WTC11 (cell line): ENCODE measurements at regions not wholly inside any gene's neighbourhood (a gene's known extent, or its start where the extent isn't known, plus 50 kb on each side); places are given as distances from the start of the nearest gene placed in this dataset.

Source experiments
- ATAC-seq: fragments of 200-7000 bp; cut with Tn5 transposase; 2 replicates; pipeline ENCODE4 v1.10.0; 2021; ENCODE audit warnings: mild to moderate bottlenecking, moderate library complexity
- CTCF ChIA-PET: fragments of 300-600 bp; sonication (Branson Sonifier 250); formaldehyde crosslinking; loops from one replicate; lab custom pipeline; 2021; ENCODE audit warnings: antibody characterized with exemption; lab: Charles Lee
- POLR2A ChIA-PET: fragments of 350-600 bp; sonication (Branson Sonifier 250); formaldehyde crosslinking; loops from one replicate; lab custom pipeline; 2021; ENCODE audit warnings: antibody characterized with exemption; lab: Charles Lee
- DNase-seq: peaks from one replicate; pipeline ENCODE4 v3.0.0; 2021; ENCODE audit warnings: low spot score
- H3K27ac Mint-ChIP-seq: 2 replicates; pipeline ENCODE4 v1.8.0; 2021; ENCODE audit warnings: mixed read lengths
- H3K27me3 Mint-ChIP-seq: 2 replicates; pipeline ENCODE4 v1.8.0; 2021; ENCODE audit warnings: low read depth, mild to moderate bottlenecking, moderate library complexity, mixed read lengths
- H3K36me3 Mint-ChIP-seq: 2 replicates; pipeline ENCODE4 v1.8.0; 2021; ENCODE audit warnings: mixed read lengths
- H3K4me1 Mint-ChIP-seq: 2 replicates; pipeline ENCODE4 v1.8.0; 2022; ENCODE audit warnings: mixed read lengths
- H3K4me3 Mint-ChIP-seq: 2 replicates; pipeline ENCODE4 v1.8.0; 2021; ENCODE audit warnings: mild to moderate bottlenecking, moderate library complexity, mixed read lengths
- H3K9me3 Mint-ChIP-seq: 2 replicates; pipeline ENCODE4 v1.8.0; 2021; ENCODE audit warnings: mixed read lengths
- CREB1 ChIP-seq: sonication (generic); formaldehyde crosslinking; IDR thresholded peaks from 2 replicates; pipeline ENCODE4 v1.8.0; 2023; ENCODE audit warnings: mild to moderate bottlenecking, missing genetic modification reagents
- CREM ChIP-seq: sonication (generic); formaldehyde crosslinking; IDR thresholded peaks from 2 replicates; pipeline ENCODE4 v1.8.1; 2022; ENCODE audit warnings: mild to moderate bottlenecking, missing genetic modification reagents, moderate library complexity
- GTF2I ChIP-seq: fragments of 250-450 bp; sonication (Bioruptor Pico); conservative IDR thresholded peaks from 2 replicates; pipeline ENCODE4 v1.4.0; 2021; ENCODE audit warnings: mild to moderate bottlenecking
- MYBL2 ChIP-seq: sonication (generic); formaldehyde crosslinking; IDR thresholded peaks from 2 replicates; pipeline ENCODE4 v1.8.1; 2023; ENCODE audit warnings: mild to moderate bottlenecking, moderate library complexity, missing genetic modification reagents
- TEAD1 ChIP-seq: sonication (generic); formaldehyde crosslinking; IDR thresholded peaks from 2 replicates; pipeline ENCODE4 v1.8.0; 2022; ENCODE audit warnings: mild to moderate bottlenecking, missing genetic modification reagents
- ZNF671 ChIP-seq: fragments of 250-450 bp; sonication (Bioruptor Pico); IDR thresholded peaks from 2 replicates; pipeline ENCODE4 v1.8.0; 2021; ENCODE audit warnings: mild to moderate bottlenecking
- TF ChIP-seq, protein P1 (sequence below): sonication (generic); formaldehyde crosslinking; IDR thresholded peaks from 2 replicates; pipeline ENCODE4 v1.8.1; 2022; ENCODE audit warnings: mild to moderate bottlenecking, missing genetic modification reagents, moderate library complexity, borderline replicate concordance
- TF ChIP-seq, protein P2 (sequence below): sonication (generic); formaldehyde crosslinking; IDR thresholded peaks from 2 replicates; pipeline ENCODE4 v1.8.0; 2022; ENCODE audit warnings: missing genetic modification reagents
- TF ChIP-seq, protein P3 (sequence below): sonication (generic); formaldehyde crosslinking; IDR thresholded peaks from 2 replicates; pipeline ENCODE4 v1.8.0; 2023; ENCODE audit warnings: missing genetic modification reagents, mild to moderate bottlenecking, borderline replicate concordance
- TF ChIP-seq, protein P4 (sequence below): sonication (generic); formaldehyde crosslinking; IDR thresholded peaks from 2 replicates; pipeline ENCODE4 v1.8.1; 2022; ENCODE audit warnings: low read depth, mild to moderate bottlenecking, moderate library complexity, missing genetic modification reagents, borderline replicate concordance
- TF ChIP-seq, protein P5 (sequence below): fragments of 250-450 bp; sonication (Bioruptor Pico); IDR thresholded peaks from 2 replicates; pipeline ENCODE4 v1.9.0; 2021; ENCODE audit warnings: mild to moderate bottlenecking
- TF ChIP-seq, protein P6 (sequence below): sonication (generic); formaldehyde crosslinking; conservative IDR thresholded peaks from 2 replicates; pipeline ENCODE4 v1.8.1; 2022; ENCODE audit warnings: mild to moderate bottlenecking, missing genetic modification reagents

DNA sequence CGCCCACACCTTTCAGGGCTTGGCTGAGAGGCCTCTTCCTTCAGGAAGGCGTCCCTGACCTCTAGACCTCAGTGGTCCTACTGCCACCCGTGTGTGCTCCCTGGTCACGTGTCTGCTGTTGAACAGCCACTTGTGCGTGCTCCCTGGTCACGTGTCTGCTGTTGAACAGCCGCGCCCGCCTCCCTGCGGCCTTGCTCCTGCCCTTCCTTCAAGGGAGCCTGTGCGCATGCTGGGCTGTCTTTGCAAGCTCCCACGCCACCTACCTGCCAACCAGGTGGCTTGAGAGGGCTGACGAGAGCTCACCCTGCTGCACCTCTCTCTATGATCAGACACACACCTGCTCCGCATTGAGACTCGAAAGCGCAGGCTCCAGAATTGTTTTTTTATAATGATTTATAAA, 179.3 kb downstream of the BMP7 start (continued):
- TF ChIP-seq, protein P1, sequence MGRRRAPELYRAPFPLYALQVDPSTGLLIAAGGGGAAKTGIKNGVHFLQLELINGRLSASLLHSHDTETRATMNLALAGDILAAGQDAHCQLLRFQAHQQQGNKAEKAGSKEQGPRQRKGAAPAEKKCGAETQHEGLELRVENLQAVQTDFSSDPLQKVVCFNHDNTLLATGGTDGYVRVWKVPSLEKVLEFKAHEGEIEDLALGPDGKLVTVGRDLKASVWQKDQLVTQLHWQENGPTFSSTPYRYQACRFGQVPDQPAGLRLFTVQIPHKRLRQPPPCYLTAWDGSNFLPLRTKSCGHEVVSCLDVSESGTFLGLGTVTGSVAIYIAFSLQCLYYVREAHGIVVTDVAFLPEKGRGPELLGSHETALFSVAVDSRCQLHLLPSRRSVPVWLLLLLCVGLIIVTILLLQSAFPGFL = no peak
- TF ChIP-seq, protein P2, sequence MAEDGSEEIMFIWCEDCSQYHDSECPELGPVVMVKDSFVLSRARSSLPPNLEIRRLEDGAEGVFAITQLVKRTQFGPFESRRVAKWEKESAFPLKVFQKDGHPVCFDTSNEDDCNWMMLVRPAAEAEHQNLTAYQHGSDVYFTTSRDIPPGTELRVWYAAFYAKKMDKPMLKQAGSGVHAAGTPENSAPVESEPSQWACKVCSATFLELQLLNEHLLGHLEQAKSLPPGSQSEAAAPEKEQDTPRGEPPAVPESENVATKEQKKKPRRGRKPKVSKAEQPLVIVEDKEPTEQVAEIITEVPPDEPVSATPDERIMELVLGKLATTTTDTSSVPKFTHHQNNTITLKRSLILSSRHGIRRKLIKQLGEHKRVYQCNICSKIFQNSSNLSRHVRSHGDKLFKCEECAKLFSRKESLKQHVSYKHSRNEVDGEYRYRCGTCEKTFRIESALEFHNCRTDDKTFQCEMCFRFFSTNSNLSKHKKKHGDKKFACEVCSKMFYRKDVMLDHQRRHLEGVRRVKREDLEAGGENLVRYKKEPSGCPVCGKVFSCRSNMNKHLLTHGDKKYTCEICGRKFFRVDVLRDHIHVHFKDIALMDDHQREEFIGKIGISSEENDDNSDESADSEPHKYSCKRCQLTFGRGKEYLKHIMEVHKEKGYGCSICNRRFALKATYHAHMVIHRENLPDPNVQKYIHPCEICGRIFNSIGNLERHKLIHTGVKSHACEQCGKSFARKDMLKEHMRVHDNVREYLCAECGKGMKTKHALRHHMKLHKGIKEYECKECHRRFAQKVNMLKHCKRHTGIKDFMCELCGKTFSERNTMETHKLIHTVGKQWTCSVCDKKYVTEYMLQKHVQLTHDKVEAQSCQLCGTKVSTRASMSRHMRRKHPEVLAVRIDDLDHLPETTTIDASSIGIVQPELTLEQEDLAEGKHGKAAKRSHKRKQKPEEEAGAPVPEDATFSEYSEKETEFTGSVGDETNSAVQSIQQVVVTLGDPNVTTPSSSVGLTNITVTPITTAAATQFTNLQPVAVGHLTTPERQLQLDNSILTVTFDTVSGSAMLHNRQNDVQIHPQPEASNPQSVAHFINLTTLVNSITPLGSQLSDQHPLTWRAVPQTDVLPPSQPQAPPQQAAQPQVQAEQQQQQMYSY (CRISPR knock-in tag) = no peak
- TF ChIP-seq, protein P3, sequence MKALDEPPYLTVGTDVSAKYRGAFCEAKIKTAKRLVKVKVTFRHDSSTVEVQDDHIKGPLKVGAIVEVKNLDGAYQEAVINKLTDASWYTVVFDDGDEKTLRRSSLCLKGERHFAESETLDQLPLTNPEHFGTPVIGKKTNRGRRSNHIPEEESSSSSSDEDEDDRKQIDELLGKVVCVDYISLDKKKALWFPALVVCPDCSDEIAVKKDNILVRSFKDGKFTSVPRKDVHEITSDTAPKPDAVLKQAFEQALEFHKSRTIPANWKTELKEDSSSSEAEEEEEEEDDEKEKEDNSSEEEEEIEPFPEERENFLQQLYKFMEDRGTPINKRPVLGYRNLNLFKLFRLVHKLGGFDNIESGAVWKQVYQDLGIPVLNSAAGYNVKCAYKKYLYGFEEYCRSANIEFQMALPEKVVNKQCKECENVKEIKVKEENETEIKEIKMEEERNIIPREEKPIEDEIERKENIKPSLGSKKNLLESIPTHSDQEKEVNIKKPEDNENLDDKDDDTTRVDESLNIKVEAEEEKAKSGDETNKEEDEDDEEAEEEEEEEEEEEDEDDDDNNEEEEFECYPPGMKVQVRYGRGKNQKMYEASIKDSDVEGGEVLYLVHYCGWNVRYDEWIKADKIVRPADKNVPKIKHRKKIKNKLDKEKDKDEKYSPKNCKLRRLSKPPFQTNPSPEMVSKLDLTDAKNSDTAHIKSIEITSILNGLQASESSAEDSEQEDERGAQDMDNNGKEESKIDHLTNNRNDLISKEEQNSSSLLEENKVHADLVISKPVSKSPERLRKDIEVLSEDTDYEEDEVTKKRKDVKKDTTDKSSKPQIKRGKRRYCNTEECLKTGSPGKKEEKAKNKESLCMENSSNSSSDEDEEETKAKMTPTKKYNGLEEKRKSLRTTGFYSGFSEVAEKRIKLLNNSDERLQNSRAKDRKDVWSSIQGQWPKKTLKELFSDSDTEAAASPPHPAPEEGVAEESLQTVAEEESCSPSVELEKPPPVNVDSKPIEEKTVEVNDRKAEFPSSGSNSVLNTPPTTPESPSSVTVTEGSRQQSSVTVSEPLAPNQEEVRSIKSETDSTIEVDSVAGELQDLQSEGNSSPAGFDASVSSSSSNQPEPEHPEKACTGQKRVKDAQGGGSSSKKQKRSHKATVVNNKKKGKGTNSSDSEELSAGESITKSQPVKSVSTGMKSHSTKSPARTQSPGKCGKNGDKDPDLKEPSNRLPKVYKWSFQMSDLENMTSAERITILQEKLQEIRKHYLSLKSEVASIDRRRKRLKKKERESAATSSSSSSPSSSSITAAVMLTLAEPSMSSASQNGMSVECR = no peak
- TF ChIP-seq, protein P4, sequence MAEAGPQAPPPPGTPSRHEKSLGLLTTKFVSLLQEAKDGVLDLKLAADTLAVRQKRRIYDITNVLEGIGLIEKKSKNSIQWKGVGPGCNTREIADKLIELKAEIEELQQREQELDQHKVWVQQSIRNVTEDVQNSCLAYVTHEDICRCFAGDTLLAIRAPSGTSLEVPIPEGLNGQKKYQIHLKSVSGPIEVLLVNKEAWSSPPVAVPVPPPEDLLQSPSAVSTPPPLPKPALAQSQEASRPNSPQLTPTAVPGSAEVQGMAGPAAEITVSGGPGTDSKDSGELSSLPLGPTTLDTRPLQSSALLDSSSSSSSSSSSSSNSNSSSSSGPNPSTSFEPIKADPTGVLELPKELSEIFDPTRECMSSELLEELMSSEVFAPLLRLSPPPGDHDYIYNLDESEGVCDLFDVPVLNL (CRISPR knock-in tag) = no peak
- no peak for TF ChIP-seq MYBL2 (CRISPR knock-in tag)

DNA sequence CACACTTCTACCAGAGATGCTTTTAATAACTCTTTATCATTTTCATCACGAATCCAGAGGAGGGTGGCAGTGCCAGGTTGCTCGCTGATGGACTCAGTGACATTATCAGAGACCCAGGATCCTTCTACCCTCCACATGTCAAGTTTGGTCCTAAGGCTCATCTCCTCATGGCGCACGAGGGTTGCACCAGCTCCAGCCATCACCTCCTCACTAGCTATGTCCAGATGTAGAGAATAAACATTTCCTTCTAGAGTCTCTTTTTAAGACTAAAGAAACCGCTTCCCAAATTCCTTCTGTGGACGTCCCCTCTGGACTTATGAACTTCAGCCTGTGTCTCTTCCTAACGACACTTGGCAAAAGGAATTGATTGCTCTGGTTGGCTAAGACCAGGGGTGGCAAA, 178.7 kb downstream of the BMP7 start:
- Mint-ChIP-seq H3K27me3 (peaks cover 21% of the 10 kb centered on the region), H3K27ac (no peak overlapping the region), H3K9me3 (peaks cover 4% of the 10 kb centered on the region; the same call in 1 of the 2 replicates), H3K4me1 (peaks cover 7% of the 10 kb centered on the region), H3K36me3 (no peaks in the 10 kb centered on the region), H3K4me3 (no peak overlapping the region)
- TF ChIP-seq GTF2I (CRISPR knock-in tag) (peak; percentile 51; the same call in 1 of the 2 replicates), CREB1 (CRISPR knock-in tag) (no peak)
- DNase-seq = no peak
- no peak for ATAC-seq
- CTCF ChIA-PET = interaction anchor here (1.0 to 2.3 kb wide), 4 partner anchors 27 to 259 kb away, joined by 3 to 10 read pairs (median 6); partner anchors contain the start of gene SPO11
- POLR2A ChIA-PET = no interaction called here

DNA sequence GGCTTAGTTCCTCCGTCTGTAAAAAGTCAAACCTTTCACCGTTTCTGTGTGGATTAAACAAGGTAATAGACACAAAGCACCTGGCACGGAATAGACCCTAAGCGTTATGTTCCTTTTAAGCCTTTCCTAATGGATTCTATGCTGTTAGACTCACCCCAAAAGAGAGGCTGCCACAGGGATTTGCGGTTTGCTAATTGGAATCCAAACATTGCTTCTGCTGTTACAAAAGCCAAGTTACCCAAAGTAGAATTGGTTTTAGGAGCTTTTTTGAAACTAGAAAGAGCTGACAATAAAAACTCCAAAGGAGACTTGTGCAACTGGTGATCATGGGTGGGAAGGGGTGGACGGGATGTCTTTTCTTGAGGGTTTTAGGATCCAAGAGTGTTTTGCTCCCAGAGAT, 178.0 kb downstream of the BMP7 start:
- CTCF ChIA-PET = interaction anchor here (2.3 kb wide), 1 partner anchor 244 kb away, joined by 10 read pairs; no protein-coding TSS in a partner anchor
- H3K27ac Mint-ChIP-seq = no peak overlapping the region
- TF ChIP-seq, protein P5, sequence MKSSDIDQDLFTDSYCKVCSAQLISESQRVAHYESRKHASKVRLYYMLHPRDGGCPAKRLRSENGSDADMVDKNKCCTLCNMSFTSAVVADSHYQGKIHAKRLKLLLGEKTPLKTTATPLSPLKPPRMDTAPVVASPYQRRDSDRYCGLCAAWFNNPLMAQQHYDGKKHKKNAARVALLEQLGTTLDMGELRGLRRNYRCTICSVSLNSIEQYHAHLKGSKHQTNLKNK (CRISPR knock-in tag) = no peak
- TF ChIP-seq, protein P2 (CRISPR knock-in tag) = no peak
- no peak for TF ChIP-seq TEAD1 (CRISPR knock-in tag)
- TF ChIP-seq, protein P6, sequence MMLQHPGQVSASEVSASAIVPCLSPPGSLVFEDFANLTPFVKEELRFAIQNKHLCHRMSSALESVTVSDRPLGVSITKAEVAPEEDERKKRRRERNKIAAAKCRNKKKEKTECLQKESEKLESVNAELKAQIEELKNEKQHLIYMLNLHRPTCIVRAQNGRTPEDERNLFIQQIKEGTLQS = no peak
- no peak for TF ChIP-seq CREM (CRISPR knock-in tag)
- TF ChIP-seq GTF2I (CRISPR knock-in tag) = no peak
- TF ChIP-seq, protein P3 = no peak
- no peak for TF ChIP-seq ZNF671 (CRISPR knock-in tag)

More for the DNA sequence above, 178.0 kb downstream of the BMP7 start:
- no peaks in the 10 kb centered on the region for H3K36me3 Mint-ChIP-seq
- H3K9me3 Mint-ChIP-seq = peaks cover 4% of the 10 kb centered on the region; the same call in 1 of the 2 replicates
- no peak overlapping the region for H3K4me3 Mint-ChIP-seq
- peaks cover 21% of the 10 kb centered on the region for H3K27me3 Mint-ChIP-seq
- POLR2A ChIA-PET = no interaction called here
- peaks cover 7% of the 10 kb centered on the region for H3K4me1 Mint-ChIP-seq
- no peak for ATAC-seq
- DNase-seq = no peak
